NCI-H510A treated with DMSO at 0.1 percent for 48 hours (cell line): ENCODE measurements at regions not wholly inside any gene's neighbourhood (a gene's known extent, or its start where the extent isn't known, plus 50 kb on each side); places are given as distances from the start of the nearest gene placed in this dataset.
"Not testable (repeated sequence)": the region's sequence is repeated elsewhere in the genome, so short reads cannot be mapped to it uniquely, and the experiment has no call there.

Source experiments
- DNase-seq: peaks from one replicate; lab custom pipeline; 2025; lab: John Stamatoyannopoulos, UW

- DNase-seq = not testable (repeated sequence)
Measured at GRCh38 chr10:130718744-130719447, 582.7 kb downstream of the GLRX3 start.

- no peak for DNase-seq
Measured at GRCh38 chr10:130719448-130719752, 583.2 kb downstream of the GLRX3 start.

- DNase-seq = no peak
Measured at GRCh38 chr10:130720235-130720634, 584.0 kb downstream of the GLRX3 start.

GRCh38 chr10:130721971-130722370 is 585.8 kb downstream of the GLRX3 start:
- no peak for DNase-seq

- DNase-seq = no peak
Measured at GRCh38 chr10:130723704-130724103, 587.5 kb downstream of the GLRX3 start.

- no peak for DNase-seq
Measured at GRCh38 chr10:130725474-130725970, 586.0 kb downstream of the TCERG1L start.

- no peak for DNase-seq
Measured at GRCh38 chr10:130726996-130727725, 584.4 kb downstream of the TCERG1L start.

- DNase-seq = no peak
Measured at GRCh38 chr10:130727766-130728490, 583.6 kb downstream of the TCERG1L start.

- DNase-seq = no peak
Measured at GRCh38 chr10:130728531-130729215, 582.8 kb downstream of the TCERG1L start.

- DNase-seq = no peak
Measured at GRCh38 chr10:130729876-130730275, 581.6 kb downstream of the TCERG1L start.

GRCh38 chr10:130737186-130737585 is 574.3 kb downstream of the TCERG1L start:
- DNase-seq = no peak

GRCh38 chr10:130737621-130738020 is 573.9 kb downstream of the TCERG1L start:
- no peak for DNase-seq

- no peak for DNase-seq
Measured at GRCh38 chr10:130739016-130739756, 572.3 kb downstream of the TCERG1L start.

GRCh38 chr10:130739757-130740145 is 571.8 kb downstream of the TCERG1L start:
- DNase-seq = no peak

GRCh38 chr10:130740166-130740565 is 571.4 kb downstream of the TCERG1L start:
- DNase-seq = no peak

GRCh38 chr10:130740915-130741750 is 570.4 kb downstream of the TCERG1L start:
- DNase-seq = no peak

- DNase-seq = no peak
Measured at GRCh38 chr10:130741901-130742855, 569.3 kb downstream of the TCERG1L start.

GRCh38 chr10:130742941-130743675 is 568.4 kb downstream of the TCERG1L start:
- no peak for DNase-seq
